Gastroesophageal sphincter (tissue), 3 donors: ENCODE measurements at regions not wholly inside any gene's neighbourhood (a gene's known extent, or its start where the extent isn't known, plus 50 kb on each side); places are given as distances from the start of the nearest gene placed in this dataset.

ENCODE experiments used
- EP300 ChIP-seq: sonication (generic); formaldehyde crosslinking; IDR thresholded peaks from one replicate; pipeline ENCODE4 v1.6.1; 2017; ENCODE audit warnings: antibody characterized with exemption, mild to moderate bottlenecking
- POLR2AphosphoS5 ChIP-seq: sonication (generic); formaldehyde crosslinking; IDR thresholded peaks from one replicate; pipeline ENCODE4 v1.6.1; 2017; ENCODE audit warnings: antibody characterized with exemption
- TF ChIP-seq, protein P1 (sequence below), 4 experiments: fragments of 200-600 bp in 2 of 4; fragments of 450-650 bp in 2 of 4; sonication (generic) in 1 of 4; IDR thresholded peaks; one replicate each; pipeline ENCODE4 v1.5.1; 2017 to 2019; ENCODE audit warnings: antibody characterized with exemption in 4 of 4, mild to moderate bottlenecking in 2 of 4, moderate library complexity in 2 of 4

DNA sequence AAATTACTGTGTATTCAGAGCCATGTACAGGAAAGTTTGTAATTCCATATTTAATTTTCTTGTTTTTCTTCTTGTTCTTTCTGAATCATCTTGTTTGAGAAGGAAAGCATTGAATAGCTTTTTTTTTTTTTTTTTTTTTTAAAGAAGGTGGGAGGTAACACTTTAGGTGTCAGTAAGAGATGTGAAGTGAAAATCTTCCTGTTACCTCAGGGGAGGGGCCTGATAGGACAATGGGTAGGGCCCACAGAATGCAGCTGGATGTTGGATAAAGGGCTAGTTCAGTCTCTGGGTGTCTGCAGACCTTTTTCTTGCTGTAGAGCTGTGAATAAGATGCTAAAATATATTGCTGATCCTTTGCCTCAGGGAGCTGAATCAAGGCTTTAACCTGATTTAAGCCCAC, 317.4 kb downstream of the MAN2A1 start:
- no peak for TF ChIP-seq POLR2AphosphoS5
- no peak for TF ChIP-seq EP300
- TF ChIP-seq, protein P1, sequence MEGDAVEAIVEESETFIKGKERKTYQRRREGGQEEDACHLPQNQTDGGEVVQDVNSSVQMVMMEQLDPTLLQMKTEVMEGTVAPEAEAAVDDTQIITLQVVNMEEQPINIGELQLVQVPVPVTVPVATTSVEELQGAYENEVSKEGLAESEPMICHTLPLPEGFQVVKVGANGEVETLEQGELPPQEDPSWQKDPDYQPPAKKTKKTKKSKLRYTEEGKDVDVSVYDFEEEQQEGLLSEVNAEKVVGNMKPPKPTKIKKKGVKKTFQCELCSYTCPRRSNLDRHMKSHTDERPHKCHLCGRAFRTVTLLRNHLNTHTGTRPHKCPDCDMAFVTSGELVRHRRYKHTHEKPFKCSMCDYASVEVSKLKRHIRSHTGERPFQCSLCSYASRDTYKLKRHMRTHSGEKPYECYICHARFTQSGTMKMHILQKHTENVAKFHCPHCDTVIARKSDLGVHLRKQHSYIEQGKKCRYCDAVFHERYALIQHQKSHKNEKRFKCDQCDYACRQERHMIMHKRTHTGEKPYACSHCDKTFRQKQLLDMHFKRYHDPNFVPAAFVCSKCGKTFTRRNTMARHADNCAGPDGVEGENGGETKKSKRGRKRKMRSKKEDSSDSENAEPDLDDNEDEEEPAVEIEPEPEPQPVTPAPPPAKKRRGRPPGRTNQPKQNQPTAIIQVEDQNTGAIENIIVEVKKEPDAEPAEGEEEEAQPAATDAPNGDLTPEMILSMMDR (IDR thresholded peaks at IDR 0.05) = no peak
